ENCODE measurements at regions not wholly inside any gene's neighbourhood (a gene's known extent, or its start where the extent isn't known, plus 50 kb on each side); places are given as distances from the start of the nearest gene placed in this dataset.
"Not testable (repeated sequence)": the region's sequence is repeated elsewhere in the genome, so short reads cannot be mapped to it uniquely, and the experiment has no call there.

DNA sequence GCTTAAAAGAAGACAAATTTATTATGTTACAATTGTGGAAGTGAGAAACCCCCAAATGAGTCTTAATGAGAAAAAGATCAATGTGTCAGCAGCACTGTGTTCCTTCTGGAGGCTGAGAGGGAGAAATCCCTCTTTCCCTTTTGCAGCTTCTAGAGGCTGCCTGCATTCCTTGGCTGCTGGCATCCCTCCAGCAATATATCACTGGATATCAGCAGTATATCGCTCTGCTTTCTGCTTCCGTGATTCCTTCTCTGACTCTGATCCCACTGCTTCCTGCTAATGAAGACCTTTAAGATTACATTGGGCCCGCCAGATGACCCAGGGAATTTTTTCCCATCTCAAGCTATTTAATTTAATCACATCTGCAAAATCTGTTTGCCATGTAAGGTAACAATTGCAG is 1008.0 kb downstream of the RAPGEF2 start:
- DNase-seq = no peak

DNA sequence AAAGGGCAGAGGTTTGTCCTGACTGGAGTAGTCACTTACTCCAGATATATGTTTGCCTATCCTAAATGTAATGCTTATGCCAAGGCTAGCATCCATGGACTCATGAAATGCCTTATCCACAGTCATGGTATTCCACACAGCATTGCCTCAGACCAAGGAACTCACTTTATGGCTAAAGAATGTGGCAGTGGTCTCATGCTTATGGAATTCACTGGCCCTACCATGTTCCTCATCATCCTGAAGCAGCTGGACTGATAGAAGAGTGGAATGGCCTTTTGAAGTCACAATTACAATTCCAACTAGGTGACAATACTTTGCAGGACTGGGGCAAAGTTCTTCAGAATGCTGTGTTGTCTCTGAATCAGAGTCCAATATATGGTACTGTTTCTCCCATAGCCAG is 1014.8 kb downstream of the RAPGEF2 start:
- DNase-seq = no peak

DNA sequence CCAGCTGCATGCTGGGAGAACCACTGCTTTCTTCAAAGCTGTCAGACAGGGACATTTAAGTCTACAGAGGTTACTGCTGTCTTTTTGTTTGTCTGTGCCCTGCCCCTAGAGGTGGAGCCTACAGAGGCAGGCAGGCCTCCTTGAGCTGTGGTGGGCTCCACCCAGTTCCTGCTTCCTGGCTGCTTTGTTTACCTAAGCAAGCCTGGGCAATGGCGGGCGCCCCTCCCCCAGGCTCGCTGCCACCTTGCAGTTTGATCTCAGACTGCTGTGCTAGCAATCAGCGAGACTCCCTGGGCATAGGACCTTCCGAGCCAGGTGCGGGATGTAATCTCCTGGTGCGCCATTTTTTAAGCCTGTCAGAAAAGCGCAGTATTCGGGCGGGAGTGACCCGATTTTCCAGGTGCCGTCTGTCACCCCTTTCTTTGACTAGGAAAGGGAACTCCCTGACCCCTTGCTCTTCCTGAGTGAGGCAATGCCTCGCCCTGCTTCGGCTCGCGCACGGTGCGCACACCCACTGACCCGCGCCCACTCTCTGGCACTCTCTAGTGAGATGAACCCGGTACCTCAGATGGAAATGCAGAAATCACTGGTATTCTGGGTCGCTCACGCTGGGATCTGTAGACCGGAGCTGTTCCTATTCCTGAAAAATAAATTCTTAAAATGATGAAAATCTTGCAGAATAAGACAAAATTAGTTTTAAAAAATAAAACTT is 1022.9 kb downstream of the RAPGEF2 start:
- not testable (repeated sequence) for DNase-seq

DNA sequence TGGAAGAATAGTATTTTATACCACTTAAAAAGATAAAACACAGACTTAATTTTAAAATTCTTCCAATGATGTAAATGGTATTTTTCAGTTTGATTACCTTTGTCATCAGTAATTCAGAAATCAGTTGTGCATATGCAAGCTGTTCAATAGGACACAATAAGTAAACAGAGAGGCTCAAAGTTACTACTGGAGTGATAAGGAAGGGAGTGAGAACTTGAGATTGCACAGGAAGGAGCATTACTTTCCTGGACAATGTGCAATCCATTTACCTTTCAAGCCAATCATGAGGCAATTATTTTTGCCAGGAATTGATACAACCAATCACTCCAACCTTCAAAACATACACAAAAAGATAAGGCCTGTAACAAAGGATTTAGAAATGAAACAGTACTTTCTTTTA is 1024.3 kb downstream of the RAPGEF2 start:
- no peak for DNase-seq

DNA sequence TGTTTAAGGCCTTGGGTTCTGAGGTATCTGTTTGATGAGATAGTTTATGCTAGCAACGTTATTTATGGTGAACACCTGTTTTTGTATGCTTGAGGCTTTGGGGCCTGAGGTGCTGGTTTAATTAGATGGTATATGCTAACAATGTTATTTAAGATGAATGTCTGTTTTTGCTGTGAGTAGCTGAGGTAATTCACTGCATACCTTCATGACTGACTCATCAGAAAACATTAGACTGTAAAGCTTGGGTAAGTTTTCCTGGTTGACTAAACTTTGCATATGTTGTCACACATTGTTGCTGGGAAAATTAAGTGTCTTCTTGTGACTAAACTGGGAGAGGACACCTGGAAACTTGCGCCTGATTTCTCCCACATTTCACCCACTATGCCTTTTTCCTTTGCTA is 1026.6 kb downstream of the RAPGEF2 start:
- DNase-seq = no peak

DNA sequence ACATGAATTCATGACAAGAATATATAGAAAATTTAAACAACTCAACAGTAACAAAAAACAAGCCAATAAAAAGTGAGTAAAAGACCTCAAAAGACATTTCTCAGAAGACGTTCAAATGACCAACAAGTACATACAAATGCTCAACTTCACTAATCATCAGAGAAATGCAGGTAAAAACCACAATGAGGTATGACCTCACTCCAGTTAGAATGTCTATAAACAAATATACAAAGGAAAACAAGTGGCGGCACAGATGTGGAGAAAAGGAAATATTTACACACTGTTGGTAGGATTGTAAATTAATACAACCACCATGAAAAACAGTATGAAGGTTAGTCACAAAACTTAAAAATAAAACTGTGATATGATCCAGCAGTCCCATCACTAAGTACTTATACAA is 1033.1 kb downstream of the RAPGEF2 start:
- no peak for DNase-seq

DNA sequence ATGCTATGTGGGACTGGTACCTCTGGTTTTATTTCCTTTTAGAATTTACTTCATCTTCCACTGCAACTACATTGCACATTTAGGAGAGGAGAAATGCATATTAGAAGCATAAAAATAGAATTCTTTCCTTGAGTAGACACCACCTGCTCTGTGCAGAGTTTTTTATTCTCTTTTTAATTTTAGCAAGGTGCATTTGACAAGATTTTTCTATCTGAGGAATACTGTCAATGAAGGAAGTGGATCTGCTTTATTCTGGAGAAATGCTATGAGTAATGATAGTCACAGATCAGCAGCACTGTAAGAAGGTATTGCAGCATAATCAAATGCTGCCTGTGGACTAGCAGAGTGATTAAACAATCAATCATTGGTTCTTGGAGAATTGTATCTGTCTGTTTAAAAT is 1038.3 kb downstream of the RAPGEF2 start:
- DNase-seq = no peak

DNA sequence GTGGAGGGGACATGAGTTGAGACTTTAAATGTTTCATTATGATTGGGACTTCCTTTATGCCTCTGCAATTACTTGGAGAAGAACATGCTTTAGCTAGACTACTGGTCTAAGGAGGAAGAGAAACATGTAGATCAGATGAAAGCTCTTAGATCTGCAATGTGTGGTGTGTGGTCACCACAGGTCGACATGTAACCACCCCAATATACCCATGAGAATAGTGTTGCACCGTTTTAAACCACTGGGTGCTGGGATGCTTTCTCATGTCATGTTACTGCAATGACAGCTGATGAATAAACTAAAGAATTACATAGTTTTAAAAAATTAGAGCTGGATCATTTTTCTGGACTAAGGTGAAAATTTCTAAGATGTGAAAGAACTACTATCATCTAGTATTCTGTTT is 1039.7 kb downstream of the RAPGEF2 start:
- no peak for DNase-seq

DNA sequence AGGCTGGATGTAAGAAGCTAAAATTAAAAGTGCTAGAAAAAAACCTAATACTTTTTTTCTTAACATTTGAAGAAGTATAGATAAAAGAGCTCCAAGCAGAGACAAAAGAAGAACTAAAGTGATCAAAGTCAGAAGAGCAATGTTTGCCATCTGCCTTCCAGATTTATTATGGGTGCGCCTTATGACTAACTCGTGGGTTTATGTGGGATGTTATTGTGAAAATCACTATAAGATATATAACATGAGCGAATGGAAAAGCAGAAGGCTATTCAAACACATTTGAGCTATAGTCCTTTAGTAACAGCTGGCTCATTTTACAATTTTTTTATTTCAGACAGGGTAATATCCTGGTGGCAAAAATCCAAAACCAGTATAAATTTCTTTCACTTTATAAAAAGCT is 1040.7 kb downstream of the RAPGEF2 start:
- no peak for DNase-seq

DNA sequence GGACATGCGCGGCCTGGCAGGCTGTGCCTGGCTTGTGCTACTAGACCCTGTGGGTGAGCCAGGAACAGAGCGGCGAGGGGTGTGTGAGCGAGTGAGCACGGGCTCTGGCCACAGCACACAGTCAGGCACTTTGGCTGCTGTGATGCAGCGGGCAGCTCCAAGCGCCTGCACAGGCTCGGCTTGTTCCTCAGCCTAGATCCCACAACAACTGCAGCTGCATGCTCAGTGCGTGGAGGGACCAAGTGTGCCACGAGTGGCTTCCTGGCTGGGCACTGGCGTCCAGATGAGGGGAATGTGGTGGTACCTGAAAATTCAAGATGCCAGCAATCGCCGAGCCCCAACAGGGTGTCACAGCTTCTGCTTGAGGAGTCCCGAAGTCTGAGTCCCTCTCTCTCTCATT is 1056.6 kb downstream of the RAPGEF2 start:
- DNase-seq = no peak

DNA sequence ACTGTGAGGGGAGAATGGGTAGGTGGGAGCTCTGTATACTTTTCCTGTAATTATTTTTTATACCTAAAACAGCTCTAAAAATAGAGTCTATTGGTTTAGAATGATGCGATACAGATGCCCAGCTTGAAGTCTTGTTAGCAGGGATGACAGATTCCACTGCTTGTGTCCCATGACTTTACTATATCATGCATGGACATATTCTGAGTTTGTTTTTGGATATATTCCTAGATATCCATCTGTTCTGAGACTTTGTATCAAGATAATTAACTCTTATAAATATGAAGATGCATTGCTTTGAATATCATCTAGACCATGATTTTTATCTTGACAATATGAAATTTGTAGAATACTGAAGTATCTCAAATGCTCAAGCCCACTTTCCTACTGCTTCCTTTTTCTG is 1058.1 kb downstream of the RAPGEF2 start:
- no peak for DNase-seq

DNA sequence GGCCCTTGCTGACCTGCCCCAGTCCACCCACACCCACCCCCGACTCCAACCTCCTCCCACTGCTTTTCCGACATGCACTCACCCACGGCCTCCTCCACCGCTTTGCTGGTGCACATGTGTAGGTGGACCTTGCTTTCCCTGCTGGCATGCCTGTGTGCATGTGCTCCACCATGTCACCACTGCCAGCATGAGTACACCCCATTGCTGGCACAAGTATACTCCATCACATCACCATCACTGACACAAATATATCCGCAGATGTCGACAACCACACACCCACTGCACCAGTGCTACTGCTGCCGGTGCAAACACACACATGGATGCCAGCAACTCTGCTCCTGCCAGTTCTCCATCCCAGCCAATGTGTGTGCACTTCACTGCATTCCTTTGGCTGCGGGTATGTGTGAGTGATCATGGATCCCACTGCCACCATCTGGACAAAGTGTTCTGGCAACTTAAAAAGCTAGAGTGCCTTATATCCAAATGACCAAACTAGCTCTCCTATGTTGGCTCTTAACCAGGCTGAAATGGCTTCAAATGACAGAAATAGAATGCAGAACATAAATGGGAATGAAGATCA is 1072.3 kb downstream of the RAPGEF2 start:
- DNase-seq = no peak

DNA sequence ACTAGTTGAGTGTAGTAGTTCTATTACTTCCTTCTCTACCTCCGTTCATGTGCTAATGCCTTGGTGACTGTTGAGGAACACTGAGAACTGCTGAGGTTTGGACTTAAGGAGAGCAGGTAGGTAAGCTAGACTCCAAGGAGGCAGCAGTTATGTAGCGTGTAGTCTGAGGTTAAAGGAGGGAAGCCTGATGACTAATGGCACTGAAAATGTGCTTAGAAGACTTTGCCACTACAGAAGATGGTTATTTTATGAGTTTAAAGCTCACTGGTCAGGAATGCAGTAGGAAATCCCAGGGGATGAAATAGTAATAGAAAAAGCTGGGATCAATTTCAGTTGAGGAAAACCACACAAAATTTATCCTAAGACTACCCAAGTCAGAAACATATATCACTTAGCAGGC is 1077.3 kb downstream of the RAPGEF2 start:
- no peak for DNase-seq

DNA sequence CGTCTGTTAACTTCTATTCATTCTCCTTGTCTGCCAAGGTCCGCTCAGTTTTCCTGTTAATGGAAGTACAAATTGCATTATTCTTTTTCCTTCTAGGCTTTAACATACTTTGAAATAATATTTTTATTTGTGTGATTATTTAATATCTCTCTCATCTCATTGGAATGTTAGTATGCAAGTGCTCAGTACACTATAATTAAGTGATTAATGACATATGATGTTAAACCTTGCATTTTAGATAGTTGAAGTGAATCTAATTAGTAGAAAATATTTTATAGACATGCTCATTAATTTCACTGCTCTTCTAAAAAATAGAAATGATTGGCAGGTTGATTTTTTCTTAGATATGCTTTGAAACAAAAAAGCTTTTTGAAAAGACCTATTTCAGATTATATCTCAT is 1079.8 kb downstream of the RAPGEF2 start:
- DNase-seq = no peak

DNA sequence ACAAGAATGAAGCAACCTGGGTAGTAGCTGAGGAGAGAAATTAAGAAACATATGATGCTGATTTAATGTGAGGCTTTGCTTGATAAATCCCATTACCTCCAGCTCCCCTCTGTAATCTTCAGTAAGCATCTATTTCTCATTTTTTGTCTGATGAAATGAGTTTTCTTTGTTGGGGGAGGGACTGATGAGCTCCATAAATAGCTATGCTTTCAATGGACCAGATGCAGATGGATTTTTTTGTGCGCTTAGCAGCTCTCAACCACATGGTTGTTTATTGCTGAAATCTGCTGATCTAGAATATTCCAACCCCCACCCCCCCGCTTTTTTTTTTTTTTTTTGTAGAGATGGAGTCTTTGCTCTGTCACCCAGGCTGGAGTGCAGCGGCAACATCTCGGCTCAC is 1082.0 kb downstream of the RAPGEF2 start:
- no peak for DNase-seq

DNA sequence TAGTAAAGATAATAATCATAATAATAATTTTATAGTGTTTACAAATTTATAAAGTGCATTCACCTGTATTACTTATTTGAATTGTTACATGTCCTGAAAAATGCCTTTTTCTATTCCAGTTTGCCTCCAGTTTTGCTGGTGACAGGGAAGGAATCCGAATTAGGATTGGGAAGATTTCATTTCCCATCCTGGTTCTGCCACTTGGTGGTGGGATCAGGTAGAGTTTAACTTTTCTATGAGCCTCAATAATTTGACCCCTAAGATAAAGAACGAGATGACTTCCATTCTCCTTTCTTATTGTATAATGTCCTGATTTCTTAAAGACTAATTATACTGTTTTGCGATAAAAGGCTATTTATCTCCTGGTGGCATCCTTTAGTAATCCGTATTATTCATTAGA is 1090.9 kb downstream of the RAPGEF2 start:
- no peak for DNase-seq

DNA sequence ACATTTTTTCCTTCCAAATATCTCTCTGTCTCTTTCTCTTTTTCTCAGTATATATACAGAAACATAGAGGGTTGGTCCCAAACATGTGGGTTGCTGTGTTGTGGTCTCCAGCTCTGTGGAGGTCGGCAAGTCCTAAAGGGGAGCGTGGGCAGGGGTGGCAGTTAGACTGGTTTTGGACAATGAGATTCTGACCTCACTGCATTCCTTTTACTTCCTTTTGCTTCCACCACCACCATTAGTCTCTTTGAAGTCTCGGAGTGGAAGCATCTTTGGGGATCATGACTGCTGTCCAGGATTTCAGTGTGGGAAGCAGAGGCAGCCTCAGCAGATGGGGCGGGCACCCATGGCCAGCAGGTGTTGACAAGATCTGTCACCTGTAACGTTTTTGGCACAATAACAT is 1091.8 kb downstream of the RAPGEF2 start:
- no peak for DNase-seq

DNA sequence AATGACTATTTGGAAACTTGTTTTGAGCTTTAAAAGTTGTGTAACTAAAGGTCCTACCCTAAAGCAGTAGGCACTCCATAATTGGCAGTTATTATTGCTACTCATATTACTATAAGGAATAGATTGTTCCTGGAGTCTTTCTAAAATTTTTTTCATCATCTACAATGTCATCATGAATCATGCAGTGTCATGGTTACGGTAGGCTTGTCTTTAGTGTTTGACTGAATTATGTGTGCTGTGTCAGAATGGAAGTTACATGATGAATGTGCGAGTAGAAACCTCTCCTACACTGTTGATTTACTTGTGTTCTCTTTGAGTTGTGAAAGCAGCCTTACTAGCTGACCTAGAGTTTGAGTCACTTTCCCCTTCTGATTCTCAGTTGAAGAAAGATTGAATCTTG is 1099.9 kb downstream of the RAPGEF2 start:
- DNase-seq = no peak

DNA sequence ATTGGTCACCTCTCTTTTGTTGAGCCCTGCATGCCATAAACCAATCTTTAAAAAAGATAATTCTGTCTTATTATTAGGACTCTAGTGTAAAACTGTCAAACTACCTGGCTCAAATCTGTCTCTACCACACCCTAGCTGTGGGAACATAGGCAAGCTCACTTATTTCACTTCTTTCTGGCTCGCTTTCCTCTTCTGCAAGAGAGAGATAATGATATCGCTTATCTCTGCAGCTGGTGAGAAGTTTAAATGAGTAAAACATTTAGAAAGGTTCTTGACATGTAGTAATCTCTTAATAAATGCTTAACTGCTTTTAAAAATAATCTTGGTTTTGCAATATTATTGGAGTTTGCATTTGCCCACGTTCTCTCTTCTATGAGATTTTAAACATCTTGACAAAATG is 1109.2 kb downstream of the RAPGEF2 start:
- DNase-seq = no peak

DNA sequence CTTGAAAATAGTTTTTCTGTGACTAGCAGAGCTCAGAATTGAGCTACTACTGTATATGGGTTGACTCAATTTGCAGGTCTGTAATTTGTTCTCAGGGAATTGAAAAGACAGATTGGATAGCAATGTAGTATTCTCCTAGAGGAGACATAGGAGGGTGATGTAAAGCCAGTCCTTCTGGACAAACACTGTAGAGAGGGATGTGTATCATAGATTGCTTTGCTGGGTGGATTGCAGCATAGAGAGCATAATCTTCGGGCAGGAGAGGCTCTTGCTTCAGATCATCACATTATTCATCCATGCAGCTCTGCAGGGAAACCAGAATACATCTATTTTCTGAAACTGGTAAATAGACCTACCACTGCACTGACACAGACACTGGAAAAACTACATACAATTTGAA is 1110.5 kb downstream of the RAPGEF2 start:
- no peak for DNase-seq

DNA sequence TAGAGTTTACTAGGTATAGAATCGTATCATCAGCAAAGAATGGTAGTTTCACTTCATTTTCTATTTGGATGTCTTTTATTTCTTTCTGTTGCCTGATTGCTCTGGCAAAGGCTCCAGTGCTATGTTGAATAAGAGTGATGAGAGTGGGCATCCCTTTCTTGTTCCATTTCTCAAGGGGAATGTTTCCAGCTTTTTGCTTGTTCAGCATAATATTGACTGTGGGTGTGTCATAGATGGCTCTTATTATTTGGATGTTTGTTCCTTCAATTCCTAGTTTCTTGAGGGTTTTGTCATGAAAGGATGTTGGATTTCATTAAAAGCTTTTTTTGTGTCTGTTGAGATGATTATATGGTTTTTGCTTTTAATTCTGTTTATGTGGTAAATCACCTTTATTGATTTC is 1114.5 kb downstream of the RAPGEF2 start:
- no peak for DNase-seq

DNA sequence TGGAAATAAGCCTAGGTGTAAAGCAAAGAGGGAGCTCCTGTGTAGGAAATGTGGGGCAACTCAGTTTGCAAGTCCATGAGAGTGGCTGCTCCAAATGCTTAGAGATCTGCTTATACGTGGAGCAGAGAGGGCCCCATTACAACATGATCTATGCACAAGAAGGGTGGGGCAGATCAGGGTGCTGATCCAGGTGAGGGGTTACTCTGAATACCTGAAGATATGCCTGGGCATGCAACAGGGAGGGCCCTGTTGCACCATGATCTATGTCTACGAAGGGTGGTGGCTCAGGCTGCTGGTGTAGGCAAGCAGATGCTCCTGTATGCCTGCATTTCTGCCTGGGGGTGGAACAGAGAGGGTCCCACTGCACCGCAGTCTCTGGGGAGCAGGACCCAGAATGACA is 1121.2 kb downstream of the RAPGEF2 start:
- no peak for DNase-seq

DNA sequence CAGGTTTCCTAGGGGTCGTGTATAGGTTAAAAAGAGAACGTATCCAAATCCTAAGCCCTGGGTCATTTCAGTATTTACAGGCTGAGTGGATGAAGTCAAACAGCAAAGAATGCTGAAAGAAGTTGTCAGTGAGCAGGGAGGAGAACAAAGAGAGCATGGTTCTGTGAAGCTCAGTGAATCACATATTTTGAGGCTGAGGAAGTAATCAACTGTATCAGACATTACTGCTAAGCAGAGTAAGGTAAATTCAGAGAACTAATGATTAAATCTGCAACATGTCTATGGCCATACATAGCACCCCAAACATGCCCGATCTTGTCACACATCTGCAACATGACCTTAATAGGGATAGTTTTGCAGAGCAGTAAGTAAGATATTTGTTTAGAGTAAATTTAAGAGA is 1130.3 kb downstream of the RAPGEF2 start:
- DNase-seq = no peak

DNA sequence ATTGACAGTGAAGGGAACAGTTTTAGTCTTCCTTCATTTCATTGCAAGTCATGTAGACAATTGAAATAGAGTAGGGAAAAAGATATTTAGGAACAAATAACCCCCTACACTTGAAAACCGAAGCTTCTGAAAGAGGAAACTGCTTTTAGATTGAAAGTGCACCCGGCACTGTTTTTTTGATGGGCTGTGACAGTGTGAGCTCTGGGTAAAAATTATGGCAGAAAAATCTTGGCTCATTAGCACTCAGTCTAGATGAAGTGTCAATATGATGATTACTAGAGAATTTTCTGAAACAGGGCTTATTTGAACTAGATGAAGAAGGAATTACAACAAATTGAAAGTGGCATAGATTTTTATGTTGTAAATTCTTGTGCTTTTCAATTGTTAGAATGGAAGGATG is 1132.4 kb downstream of the RAPGEF2 start:
- DNase-seq = no peak

DNA sequence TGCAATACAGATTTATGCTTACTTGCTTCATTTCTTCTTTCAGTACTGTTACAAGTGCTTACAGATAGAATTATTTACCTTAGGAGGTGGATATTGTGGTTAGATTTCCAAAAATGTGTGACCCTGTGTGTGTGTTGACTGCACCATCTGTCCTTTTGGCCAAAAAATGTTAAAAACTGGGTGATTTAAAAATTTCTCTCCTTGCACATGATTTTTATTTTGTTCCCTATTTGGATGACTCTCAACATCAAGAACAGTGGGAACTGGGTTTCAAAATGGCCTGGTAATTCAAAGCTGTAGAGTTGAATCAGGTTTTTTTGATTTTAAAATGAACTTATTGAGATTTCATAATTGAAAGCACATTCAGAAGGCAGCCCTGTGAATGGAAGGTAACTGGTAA is 1132.9 kb downstream of the RAPGEF2 start:
- DNase-seq = no peak
